ENCODE measurements at regions not wholly inside any gene's neighbourhood (a gene's known extent, or its start where the extent isn't known, plus 50 kb on each side); places are given as distances from the start of the nearest gene placed in this dataset.

- H3K9me3 ChIP-seq (ENCODE audit: control insufficient read depth, insufficient read depth, low read length) = no peaks in the 10 kb centered on the region
- no peak overlapping the region for H3K18ac ChIP-seq (ENCODE audit: low read depth, low read length)
- H4K20me1 ChIP-seq (ENCODE audit: insufficient read depth, low read length) = no peaks in the 10 kb centered on the region
- no peak overlapping the region for H2BK5ac ChIP-seq (ENCODE audit: low read depth, low read length, poor library complexity, severe bottlenecking)
- H3K4me2 ChIP-seq (ENCODE audit: low read depth, low read length) = no peak overlapping the region
- H2AK9ac ChIP-seq (replicated peaks; ENCODE audit: low read depth, low read length, poor library complexity) = no peak overlapping the region
- H2BK15ac ChIP-seq (ENCODE audit: low read depth, low read length) = no peak overlapping the region
- H3K14ac ChIP-seq (replicated peaks; ENCODE audit: low read depth, low read length) = no peak overlapping the region
- no peaks in the 10 kb centered on the region for H3K9me1 ChIP-seq (ENCODE audit: insufficient read depth, low read length)
- H3K4ac ChIP-seq (ENCODE audit: low read depth, low read length) = no peak overlapping the region
- no peaks in the 10 kb centered on the region for H3K36me3 ChIP-seq (ENCODE audit: control insufficient read depth, insufficient read depth, low read length)
- no peak overlapping the region for H4K5ac ChIP-seq (ENCODE audit: low read depth, low read length)
- intact Hi-C loops (cut with micrococcal nuclease) (no loop called here), dilution Hi-C loops (cut with HindIII; ENCODE audit: low sequenced_read_pairs, unreplicated experiment) (no loop called here), in situ Hi-C loops (cut with MboI; ENCODE audit: low sequenced_read_pairs) (no loop called here)
- no peaks in the 10 kb centered on the region for H3K4me1 ChIP-seq (ENCODE audit: control insufficient read depth, insufficient read depth, low read length)
- CTCF ChIA-PET = no interaction called here
- H2AFZ ChIP-seq (replicated peaks; ENCODE audit: low read length, poor library complexity) = no peak overlapping the region
- H4K8ac ChIP-seq (ENCODE audit: low read depth in 2 of 2, low read length in 2 of 2) = no peak overlapping the region
- H3K79me1 ChIP-seq (ENCODE audit: low read depth in 1 of 2, low read length in 2 of 2) = no peaks in the 10 kb centered on the region
- no peak overlapping the region for H2BK20ac ChIP-seq (ENCODE audit: low read depth, low read length)
- no peak overlapping the region for H3K23ac ChIP-seq (ENCODE audit: low read depth, low read length)
- DNase-seq (no peak), ATAC-seq (ENCODE audit: low read depth) (no peak)
- no peak for TF ChIP-seq ELK1 (IDR thresholded peaks at IDR 0.05; ENCODE audit: borderline replicate concordance, low read depth, low read length)
- 0 out of 2 replicates have a peak, but pooled peaks have one; percentile 29 for TF ChIP-seq MAFK (IDR thresholded peaks at IDR 0.05; ENCODE audit: low read depth, low read length)
- H3K56ac ChIP-seq (ENCODE audit: extremely low read depth, insufficient read depth, low read length) = no peak overlapping the region
- no peak overlapping the region for H3K27ac ChIP-seq (ENCODE audit: insufficient read depth, low read length)
- H2AK5ac ChIP-seq (ENCODE audit: low read depth, low read length) = no peak overlapping the region
- H3K9ac ChIP-seq (ENCODE audit: low read depth, low read length) = no peak overlapping the region
- H3K4me3 ChIP-seq (ENCODE audit: insufficient read depth, low read depth, low read length) = no peak overlapping the region
- no TSS peak for BruUV-seq (replicated peaks)
- no peaks in the 10 kb centered on the region for H3K27me3 ChIP-seq (ENCODE audit: control insufficient read depth, insufficient read depth, low read length)
- WGBS, 2 experiments (ENCODE audit: extremely low coverage in 2 of 2, insufficient read length in 1 of 2) = no CpG with 5 or more reads among the region's 4 CpGs
- no peak overlapping the region for H4K91ac ChIP-seq (ENCODE audit: insufficient read depth, low read depth, low read length)
- no peak overlapping the region for H2BK120ac ChIP-seq (ENCODE audit: low read depth, low read length)
- POLR2A ChIA-PET (ENCODE audit: unreplicated experiment) = no interaction called here
These were observed 333.0 kb downstream of the GRB14 start for GRCh38 chr2:164288235-164288634.

All from IMR-90 (cell line).